NCI-H446 (cell line): ENCODE measurements at regions not wholly inside any gene's neighbourhood (a gene's known extent, or its start where the extent isn't known, plus 50 kb on each side); places are given as distances from the start of the nearest gene placed in this dataset.

Experiments used
- DNase-seq, 2 experiments: peaks; one replicate each; lab custom pipeline; 2025; lab: John Stamatoyannopoulos, UW

GRCh38 chr22:27347951-27348350 is 453.6 kb downstream of the MN1 start:
- DNase-seq: no peak

- no peak for DNase-seq
Measured at GRCh38 chr22:27348634-27349033, 452.9 kb downstream of the MN1 start.

- no peak for DNase-seq
Measured at GRCh38 chr22:27349456-27349855, 452.1 kb downstream of the MN1 start.

- DNase-seq: no peak
Measured at GRCh38 chr22:27350306-27350705, 451.2 kb downstream of the MN1 start.

GRCh38 chr22:27352426-27352825 is 449.1 kb downstream of the MN1 start:
- no peak for DNase-seq

- no peak for DNase-seq
Measured at GRCh38 chr22:27358096-27358870, 443.3 kb downstream of the MN1 start.

- DNase-seq: no peak
Measured at GRCh38 chr22:27370269-27370668, 431.3 kb downstream of the MN1 start.

- no peak for DNase-seq
Measured at GRCh38 chr22:27370987-27371386, 430.6 kb downstream of the MN1 start.

GRCh38 chr22:27372364-27372763 is 429.2 kb downstream of the MN1 start:
- no peak for DNase-seq

- no peak for DNase-seq
Measured at GRCh38 chr22:27372969-27373670, 428.4 kb downstream of the MN1 start.

GRCh38 chr22:27377501-27378295 is 423.9 kb downstream of the MN1 start:
- DNase-seq: peak; percentile 69 to 84

- DNase-seq: no peak
Measured at GRCh38 chr22:27378311-27378800, 423.2 kb downstream of the MN1 start.

- DNase-seq: peak in 1 of 2 experiments; percentile 29
Measured at GRCh38 chr22:27378995-27379394, 422.6 kb downstream of the MN1 start.

GRCh38 chr22:27380855-27381254 is 420.7 kb downstream of the MN1 start:
- no peak for DNase-seq

GRCh38 chr22:27381552-27381951 is 420.0 kb downstream of the MN1 start:
- DNase-seq: no peak

GRCh38 chr22:27381960-27382742 is 419.4 kb downstream of the MN1 start:
- no peak for DNase-seq

GRCh38 chr22:27382947-27383346 is 418.6 kb downstream of the MN1 start:
- no peak for DNase-seq

GRCh38 chr22:27383896-27384295 is 417.7 kb downstream of the MN1 start:
- no peak for DNase-seq

- no peak for DNase-seq
Measured at GRCh38 chr22:27385261-27385998, 416.1 kb downstream of the MN1 start.

GRCh38 chr22:27386186-27386585 is 415.4 kb downstream of the MN1 start:
- DNase-seq: no peak

- no peak for DNase-seq
Measured at GRCh38 chr22:27387561-27387960, 414.0 kb downstream of the MN1 start.
